NCI-H2171 (cell line): ENCODE measurements at regions not wholly inside any gene's neighbourhood (a gene's known extent, or its start where the extent isn't known, plus 50 kb on each side); places are given as distances from the start of the nearest gene placed in this dataset.
"Not testable (repeated sequence)": the region's sequence is repeated elsewhere in the genome, so short reads cannot be mapped to it uniquely, and the experiment has no call there.

Source experiments
- DNase-seq: peaks from one replicate; lab custom pipeline; 2025; lab: John Stamatoyannopoulos, UW

DNA sequence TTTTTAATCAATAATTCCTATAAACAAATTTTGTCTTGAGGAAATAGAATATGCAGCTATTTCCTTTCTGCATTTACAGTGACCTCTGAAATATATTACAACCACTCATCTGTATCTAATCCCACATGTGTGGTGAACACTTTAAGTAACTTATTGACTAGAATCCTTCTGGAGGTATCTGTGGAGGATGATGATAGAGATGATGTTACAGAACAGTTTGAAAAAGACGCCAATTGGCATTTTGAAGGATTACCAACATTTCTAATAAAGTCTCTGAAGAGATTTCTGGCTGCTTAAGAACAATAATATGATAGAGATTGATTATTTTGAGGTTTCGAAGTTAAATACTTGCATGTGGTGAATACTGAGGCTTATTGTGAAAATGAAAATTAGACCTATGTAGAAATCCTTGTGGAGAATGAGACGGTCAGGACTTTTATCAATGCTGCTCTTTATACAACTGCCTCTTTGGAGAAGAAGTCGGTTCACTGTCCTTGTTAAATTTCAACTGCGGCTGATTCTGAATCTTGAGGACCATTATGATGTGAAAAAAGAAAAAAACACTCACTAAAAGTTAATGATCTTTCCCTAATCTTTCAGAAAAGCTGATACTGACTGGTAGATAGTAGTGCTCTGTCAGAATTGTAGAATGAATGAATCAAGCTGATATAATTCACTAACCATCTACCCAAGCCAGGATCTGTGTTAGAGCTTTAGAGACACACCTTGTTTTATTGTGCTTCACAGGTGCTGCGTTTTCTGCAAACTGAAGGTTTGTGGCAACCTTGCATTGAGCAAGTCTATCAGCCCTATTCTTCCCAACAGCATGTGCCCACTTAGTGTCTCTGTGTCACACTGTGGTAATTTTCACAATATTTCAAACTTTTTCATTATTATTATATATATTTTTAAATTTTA is 204.7 kb downstream of the SPRY1 start:
- DNase-seq: no peak

DNA sequence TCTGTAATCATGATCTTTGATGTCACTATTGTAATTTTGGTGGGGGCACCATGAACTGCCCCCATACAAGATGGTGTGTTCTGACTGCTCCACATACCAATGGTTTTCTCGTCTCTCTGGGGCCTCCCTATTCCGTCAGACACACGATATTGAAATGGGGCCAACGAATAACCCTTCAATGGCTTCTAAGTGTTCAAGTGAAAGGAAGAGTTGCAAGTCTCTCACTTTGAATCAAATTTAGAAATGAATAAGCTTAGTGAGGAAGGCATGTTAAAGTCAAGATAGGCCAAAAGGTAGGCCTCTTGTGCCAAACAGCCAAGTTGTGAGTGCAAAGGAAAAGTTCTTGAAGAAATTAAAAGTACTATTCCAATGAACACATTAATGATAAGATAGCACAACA is 205.4 kb downstream of the SPRY1 start:
- DNase-seq: no peak

DNA sequence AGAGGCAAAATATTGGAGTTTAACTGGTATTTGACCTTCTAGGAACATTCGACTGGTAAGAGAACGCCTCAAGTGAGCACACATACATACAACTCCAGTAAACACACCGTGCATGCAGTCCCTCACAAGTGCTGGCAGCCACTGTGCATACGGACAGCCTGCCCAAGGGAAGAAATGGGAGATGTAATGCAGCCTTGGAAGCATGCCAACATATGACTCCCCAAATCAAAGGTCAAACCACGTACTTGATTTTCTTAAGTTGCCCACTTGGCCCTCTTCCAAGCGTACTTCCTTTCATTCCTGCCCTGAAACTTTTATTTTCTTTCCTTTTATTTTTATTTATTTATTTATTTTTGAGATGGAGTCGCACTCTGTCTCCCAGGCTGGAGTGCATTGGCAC is 206.6 kb downstream of the SPRY1 start:
- no peak for DNase-seq

DNA sequence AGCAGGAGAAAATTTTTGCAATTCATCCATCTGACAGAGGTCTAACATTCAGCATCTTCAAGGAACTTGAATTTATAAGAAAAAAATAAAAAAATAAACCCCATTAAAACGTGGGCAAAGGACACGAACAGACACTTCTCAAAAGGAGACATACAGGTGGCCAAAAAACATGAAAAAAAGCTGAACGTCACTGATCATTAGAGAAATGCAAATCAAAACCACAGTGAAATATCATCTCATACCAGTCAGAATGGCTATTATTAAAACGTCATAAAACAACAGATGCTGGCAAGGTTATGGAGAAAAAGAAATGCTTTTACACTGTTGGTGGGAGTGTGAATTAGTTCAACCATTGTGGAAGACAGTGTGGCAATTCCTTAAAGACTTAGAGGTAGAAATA is 209.2 kb downstream of the SPRY1 start:
- DNase-seq: not testable (repeated sequence)

DNA sequence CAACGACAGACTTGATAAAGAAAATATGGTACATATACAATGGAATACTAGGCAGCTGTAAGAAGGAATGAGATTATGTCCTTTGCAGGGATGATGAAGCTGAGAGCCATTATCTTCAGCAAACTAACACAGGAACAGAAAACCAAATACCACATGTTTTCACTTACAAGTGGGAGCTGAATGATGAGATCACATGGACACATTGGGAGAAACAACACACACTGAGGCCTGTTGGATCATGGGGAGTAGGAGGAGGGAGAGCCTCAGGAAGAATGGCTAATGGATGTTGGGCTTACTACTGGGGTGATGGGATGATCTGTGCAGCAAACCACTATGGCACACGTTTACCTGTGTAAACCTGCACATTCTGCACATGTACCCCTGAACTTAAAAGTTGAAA is 209.7 kb downstream of the SPRY1 start:
- no peak for DNase-seq

DNA sequence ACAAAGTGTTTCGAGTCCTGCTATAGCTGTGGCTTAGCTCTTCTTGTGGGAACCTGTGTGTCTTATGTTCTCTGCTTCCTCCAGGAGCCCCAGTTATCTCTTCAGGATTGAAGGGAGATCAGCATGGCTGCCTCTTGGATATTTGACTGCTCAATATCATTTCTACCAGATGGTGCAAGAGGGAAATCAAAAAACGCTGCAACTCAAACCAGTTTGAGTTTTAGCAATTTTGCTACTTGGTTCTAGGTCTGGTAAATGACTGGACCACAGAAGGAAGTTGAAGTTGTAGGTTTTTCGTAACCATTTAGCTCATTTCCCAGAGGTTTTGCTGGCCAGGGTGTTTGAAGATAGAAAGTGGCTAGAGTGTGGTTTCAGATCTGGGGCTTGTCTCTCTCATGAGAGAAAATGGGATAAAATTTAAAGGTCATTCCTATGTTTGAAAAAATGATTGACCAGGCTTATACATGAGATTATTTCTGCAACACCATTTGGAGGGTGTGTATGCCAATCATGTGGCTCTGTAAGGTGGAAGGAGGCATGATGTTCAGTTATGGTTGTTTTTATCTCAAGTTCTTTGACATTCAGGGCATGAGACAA is 210.4 kb downstream of the SPRY1 start:
- DNase-seq: no peak

DNA sequence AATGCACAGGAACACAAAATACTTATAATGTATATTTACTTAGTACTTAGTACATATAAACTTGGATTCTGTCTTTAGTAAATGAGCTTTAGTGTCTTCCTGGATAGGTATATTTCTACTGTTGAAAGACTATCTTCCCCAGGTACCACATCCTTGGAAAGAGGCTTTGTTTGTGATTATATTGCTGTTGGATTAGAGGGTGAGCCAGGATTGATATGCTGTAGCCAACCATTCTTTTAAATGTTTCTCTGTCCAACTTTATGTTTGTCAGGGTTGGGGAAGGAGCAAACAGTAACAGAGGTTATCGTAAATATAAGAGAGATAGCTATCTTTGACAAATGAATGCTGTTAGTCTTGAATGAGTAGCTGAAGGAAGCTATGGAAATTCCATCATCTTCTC is 213.2 kb downstream of the SPRY1 start:
- DNase-seq: no peak

DNA sequence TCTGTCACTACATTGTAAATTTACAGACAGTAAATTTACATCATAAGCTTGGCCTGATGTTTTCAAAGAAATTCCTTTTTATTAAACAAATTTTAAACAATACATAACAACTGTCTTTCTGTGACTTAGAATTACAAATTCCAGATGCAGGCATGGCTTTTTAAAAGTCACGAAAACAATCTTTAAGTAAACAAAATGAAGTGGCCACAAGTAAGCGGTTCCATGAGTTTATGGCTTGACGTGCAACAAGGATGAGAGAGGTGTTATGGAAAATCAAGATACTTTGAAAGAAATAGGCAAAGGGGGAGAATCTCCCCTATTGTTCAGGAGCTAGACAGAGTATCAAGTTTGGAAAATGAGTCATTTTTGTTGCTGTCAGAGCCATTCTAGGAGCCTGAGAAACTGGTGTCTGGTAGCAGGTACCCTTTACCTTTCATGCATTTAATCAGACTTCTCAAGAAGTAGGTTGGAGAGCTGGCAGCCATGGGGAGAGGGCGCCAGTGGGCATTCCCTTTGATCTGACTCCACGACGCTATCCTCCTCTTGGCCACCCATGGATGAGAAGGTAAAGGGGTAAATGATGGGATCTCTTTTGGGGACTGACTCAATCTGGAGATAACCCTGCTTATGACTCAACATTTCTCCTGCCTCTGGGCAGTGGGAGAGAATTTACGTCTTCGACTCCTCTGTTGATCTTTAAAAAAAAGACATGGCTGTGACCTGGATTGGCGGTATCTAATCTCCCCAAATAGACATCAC is 217.2 kb downstream of the SPRY1 start:
- no peak for DNase-seq

DNA sequence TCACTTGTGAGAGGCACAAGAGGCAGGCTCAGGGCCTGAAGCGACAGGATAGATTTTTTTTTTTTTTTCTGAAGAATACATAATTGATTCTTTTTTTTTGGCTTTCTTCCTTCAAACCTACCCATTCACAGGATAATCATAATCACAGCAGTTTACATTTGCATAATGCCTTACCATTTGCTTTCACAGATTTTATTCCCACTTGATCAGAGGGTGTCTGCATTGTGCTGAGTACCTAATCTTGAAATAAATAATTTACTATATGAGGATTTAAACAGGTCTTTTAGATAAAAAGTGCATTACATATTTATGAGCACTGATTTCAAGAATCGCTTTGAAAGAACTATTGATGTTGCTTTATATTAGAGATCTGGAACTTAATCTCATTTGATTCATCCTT is 219.3 kb downstream of the SPRY1 start:
- DNase-seq: no peak

DNA sequence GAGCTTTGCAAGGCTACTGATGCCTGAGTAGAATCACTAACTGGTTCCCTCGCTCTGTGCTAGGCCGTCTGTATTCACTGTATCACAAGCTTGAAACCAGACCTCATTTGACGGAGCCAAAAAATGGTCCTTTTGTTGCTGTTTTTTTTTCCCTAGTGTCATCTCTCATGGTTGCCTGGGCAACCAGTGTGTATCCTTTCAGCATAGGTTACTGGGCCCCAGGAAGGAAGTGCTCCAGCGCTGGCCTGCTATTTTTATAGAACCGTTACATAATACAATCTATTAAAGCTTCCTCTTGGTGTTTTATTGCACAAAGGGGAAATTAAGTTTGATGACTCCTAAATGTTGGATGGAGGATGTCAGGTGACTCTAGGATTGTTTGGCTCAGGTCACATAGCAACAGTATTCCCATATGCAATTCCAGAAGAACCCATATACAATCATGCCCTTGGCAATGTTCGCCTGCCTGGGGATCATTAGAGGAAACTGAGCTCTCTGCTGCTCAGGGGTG is 220.4 kb downstream of the SPRY1 start:
- DNase-seq: peak; percentile 1

DNA sequence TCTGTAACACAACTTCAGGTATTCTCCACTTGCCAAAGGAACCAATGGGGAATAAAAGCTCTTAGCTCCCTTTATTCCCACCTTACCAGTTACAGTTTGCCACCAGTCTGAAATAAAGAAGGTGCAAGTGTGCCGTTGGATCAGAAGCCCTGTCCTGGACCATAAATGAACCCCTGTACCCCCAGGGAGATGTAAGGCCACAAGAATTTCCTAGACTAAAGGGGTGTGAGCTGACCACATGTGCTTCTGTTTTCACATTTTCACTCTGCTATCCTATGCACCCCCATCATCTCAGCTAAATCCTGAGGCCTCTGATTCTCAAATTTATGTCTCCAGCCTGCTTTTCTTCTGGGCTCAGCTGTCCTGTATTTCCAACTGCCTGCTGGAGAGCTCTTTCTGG is 221.2 kb downstream of the SPRY1 start:
- DNase-seq: no peak

DNA sequence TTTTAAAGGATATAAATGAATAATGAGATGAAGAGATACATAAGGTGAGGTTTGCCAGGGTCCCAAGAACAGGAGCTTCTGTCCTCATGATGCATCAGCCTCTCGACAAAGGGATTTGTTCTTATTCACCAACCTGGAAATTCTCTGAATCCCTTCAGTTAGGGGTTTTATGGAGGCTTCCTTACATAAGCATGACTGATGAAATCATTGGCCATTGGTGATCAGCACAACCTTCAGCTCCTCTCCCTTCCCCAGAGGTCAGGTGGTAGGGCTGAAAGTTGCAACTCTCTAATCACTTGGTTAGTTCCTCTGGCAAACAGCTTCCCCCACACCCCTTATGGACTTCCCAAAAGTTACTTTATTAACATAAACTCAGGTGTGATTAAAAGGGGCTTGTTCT is 222.0 kb downstream of the SPRY1 start:
- DNase-seq: no peak

DNA sequence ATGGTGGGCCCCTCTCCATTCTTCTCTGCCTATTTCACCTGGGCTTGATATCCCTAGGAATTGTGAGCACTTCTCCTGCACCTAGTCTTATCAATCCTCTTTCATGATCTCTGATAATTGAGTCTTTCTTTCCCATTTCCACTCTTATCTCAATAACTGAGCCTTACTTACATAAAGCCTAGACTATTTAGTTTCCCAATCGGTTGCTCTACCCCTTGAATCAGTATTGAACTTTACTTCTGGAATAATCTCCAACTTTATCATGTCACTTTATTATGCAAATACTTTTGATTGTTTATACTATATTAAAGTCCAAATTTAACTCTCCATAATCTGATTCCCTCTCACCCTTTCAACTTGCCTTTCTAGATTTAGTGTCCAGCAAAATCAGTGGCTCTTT is 222.7 kb downstream of the SPRY1 start:
- no peak for DNase-seq

DNA sequence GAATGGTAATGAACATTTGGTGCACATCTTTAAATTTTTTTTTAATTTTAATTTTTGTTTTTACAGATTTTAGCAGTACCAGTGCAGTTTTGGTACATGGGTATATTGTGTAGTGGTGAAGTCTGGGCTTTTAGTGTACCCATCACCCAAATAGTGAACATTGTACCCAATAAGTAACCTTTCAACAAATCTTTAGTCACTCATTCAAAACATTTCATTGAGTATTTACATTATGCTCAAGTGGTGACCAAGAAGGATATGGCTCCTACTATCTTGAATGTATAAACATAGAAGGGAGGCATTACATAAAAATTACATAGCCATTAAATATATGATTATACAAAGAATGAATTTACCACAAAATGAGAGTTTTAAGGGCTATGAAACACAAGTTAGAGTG is 223.3 kb downstream of the SPRY1 start:
- DNase-seq: no peak

DNA sequence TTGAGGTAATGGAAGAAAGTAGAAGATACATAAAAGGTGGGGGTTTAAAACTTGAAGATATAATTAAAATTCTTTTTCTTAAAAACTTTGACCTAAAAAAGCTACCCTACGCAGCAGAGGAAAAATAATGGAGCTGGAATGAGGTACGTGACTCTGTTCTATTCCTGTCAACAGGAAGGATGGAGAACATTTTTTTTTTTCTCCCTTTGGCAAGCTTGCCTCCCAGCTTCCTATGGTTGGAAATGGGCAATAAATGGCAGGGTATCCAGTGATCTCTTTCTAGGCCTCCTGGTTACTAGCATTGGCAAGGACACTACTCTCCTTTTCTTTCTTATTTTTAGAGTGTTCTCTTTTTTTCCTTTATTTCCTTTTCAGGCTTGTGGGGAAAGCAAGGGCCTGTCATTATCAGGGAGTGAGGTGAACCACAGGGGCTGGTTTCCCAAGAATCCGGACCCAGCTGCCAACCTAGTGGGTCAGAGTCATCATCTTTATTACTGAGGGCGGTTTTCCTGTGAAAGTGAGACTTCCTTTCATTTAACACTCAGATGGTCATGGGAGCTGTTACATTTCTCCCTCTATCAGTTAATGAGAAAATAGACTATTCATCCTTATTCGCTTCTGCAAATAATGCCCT is 224.6 kb downstream of the SPRY1 start:
- DNase-seq: no peak

DNA sequence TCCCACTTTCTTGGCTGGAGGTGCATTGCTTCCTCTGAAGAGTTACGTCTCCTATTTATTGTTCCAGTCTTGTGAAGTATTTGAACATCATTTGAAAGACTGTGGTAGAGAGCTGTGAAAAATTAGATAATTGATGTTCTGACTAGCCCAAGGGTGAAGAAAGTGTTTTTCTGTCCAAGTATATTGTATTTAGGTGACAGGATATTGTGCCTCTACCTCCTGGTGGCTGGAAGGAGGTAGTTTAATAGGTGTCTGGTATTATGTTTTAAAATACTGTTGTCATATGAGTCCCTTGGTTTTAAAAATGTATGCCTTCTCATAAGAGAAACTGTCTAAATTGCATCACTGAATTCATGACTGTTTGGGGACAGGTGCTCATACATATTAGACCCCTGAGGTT is 226.0 kb downstream of the SPRY1 start:
- DNase-seq: no peak

DNA sequence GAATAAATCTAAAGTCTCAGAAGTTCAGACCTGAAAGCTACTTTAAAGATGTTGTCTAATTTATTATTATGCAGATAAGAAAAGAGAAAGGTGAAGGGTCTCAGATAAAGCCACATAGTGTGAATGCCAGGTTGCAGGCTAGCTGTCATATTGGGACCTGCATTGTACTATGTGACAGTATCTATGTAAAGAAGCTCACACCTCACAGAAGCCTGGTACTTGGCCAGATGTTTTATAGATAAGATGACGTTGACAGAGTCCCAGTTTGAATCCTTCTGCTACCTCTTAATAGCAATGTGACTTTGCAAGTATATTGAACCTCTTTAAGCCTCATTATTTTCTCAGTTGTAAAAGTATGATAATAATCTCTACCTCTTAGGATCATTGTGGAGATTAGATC is 227.0 kb downstream of the SPRY1 start:
- no peak for DNase-seq

DNA sequence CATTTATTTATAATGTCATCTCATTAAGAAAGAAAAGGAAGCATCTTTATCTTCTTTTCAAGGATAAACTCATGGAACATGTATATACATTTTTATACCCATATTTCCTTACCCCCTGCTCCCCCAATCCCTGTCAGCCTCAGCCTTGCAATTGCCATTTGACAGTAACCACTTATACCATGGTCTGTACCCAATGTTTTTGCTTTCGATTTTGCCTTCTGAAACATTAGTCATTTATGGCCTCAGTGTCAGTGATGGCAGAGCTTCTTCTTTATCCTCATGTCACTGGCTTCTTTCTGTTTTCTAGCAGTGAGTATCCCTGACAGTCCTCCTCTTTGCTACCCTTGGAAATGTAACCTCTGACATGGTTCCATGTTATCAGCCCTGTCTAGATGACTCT is 228.4 kb downstream of the SPRY1 start:
- no peak for DNase-seq

DNA sequence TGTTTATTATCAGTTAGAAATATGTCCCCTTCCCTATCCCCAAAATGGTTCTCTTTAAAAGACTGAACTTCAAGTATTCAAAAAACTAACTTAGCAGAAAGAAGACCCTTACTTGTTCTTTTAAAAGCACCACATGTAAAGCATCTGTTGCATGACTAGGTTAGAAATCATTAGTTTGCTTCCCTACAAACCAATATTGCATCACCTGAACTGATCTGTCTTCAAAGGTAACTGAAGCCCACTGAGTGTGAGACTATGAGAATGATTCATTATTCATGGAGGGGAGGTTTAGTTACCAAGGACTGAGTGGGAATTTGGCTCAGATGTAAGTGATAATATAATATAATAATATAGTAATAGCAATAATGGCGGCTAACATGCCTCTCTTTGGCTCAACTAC is 231.7 kb downstream of the SPRY1 start:
- no peak for DNase-seq

DNA sequence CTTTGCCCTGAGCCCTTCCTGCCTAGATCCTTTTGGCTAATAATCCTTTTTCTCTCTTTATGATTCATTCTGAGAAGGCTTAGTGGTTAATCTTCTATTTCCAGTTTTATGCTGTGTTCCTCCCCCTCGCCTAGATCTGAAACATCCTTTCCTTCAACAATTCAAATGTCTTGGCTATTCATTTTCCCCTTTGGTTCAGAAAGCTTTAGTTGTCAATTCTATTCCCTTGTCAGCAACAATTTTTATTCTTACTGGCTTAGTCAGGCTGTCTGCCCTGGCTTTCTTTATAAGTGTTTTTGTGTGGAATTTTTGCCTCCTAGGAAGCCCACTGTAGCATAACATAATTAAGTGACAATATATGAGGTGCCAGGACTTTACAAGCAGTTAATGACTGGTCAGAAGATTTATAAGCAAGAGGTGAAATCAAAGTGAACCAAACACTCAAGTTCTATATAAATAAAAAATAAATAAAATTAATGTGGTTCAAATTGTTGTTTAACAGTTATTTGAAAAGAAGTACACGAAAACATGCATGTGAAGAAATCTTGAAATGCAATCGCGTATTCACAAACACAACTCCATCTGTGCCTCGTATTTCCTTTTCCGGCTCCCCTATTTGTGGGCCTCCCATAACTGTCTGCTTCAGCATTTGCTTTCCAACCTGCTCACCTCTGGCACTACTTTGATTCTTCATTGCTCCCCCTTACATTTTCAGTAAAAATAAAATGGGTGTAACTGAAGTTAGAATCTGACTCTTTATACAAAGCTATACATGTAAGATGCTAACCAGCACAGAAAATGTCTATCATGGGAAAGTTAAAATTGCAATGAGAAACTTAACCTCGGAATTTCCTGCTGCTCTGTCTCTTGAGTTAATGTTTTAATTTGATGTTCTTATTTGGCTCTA is 235.4 kb downstream of the SPRY1 start:
- no peak for DNase-seq

DNA sequence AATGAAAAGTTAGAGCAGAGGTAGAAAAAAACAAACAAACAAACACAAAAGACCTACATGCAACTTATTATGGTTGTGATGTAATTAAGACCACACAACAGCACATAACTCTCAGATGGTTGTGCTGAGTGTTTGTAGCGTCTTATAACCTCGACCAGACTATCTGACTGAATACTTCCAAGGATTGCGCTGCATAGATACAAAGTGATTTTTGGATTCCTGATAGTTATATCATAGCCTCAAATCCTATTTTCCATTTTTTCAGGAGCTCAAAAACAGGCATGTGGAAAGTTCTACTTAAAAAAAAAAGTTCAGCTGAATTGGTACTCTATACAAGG is 236.1 kb downstream of the SPRY1 start:
- no peak for DNase-seq
